ENCODE measurements at regions not wholly inside any gene's neighbourhood (a gene's known extent, or its start where the extent isn't known, plus 50 kb on each side); places are given as distances from the start of the nearest gene placed in this dataset.

DNA sequence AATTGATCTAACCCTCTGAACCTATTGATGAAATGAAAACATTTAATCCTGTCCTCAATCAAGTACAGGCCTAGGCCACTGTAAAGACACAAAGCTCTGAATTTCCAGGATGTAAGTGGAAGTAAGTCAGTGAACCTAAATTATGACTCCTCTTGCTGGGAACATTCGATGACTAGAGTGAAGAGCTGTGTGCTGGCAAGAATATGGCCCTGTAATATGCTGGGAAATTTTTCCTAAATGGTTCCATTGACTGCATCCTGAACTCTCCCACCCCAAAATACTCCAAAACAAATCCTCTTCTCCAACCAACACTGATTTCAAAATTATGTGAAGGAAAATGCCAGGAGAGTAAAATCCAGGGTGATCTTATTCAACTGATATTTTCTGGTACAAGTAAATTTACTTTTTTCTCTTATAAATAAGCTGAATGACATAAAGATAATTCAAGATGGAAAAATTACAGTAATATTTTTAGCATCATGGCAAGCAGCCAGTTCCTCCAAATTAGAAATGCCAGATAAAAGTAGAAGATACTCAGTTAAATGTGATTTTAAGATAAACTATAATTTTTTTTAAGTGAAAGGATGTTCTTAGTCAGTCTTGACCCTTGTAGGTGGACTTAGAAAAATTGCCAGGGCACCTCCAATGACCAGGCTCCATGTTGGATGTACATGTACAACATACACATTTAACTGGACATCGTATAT is 269.4 kb downstream of the PTGER3 start:
- no peak for TF ChIP-seq SPI1 (IDR thresholded peaks at IDR 0.05; ENCODE audit: borderline replicate concordance, insufficient read depth, low read depth, low read length)
- TF ChIP-seq CREB1 (IDR thresholded peaks at IDR 0.05; ENCODE audit: low read depth): no peak
- TF ChIP-seq FOS (IDR thresholded peaks at IDR 0.05; ENCODE audit: borderline replicate concordance, extremely low read depth, insufficient read length): no peak
- TF ChIP-seq NR2C1 (IDR thresholded peaks at IDR 0.05): no peak
- no peak for TF ChIP-seq NFYA (IDR thresholded peaks at IDR 0.05; ENCODE audit: borderline replicate concordance, low read depth, low read length)
- TF ChIP-seq CREM (IDR thresholded peaks at IDR 0.05; ENCODE audit: low read depth): no peak
- TF ChIP-seq MEF2B (IDR thresholded peaks at IDR 0.05; ENCODE audit: partially characterized antibody, poor library complexity, severe bottlenecking): no peak
- no peak for TF ChIP-seq ZBTB4 (CRISPR knock-in tag; IDR thresholded peaks at IDR 0.05)
- TF ChIP-seq SIX5 (IDR thresholded peaks at IDR 0.05; ENCODE audit: low read depth, low read length, severe bottlenecking): no peak
- Histone ChIP-seq H3K4me2 (ENCODE audit: control insufficient read depth, insufficient read depth) (no peak overlapping the region), H3K27ac (ENCODE audit: control insufficient read depth, insufficient read depth) (no peak overlapping the region), H3K36me3 (ENCODE audit: control insufficient read depth in 2 of 2, insufficient read depth in 2 of 2, low read length in 1 of 2) (no peaks in the 10 kb centered on the region), H4K20me1 (ENCODE audit: control insufficient read depth, insufficient read depth) (no peaks in the 10 kb centered on the region), H3K4me1 (ENCODE audit: control insufficient read depth, insufficient read depth, low read length) (no peaks in the 10 kb centered on the region), H3K79me2 (ENCODE audit: control insufficient read depth, insufficient read depth, low read length) (no peaks in the 10 kb centered on the region), H3K27me3 (replicated peaks in 1 of 2; ENCODE audit: control insufficient read depth in 2 of 2, insufficient read depth in 2 of 2, low read length in 1 of 2) (no peaks in the 10 kb centered on the region), H3K9me3 (replicated peaks; ENCODE audit: control insufficient read depth, insufficient read depth, low read length) (no peaks in the 10 kb centered on the region), H2AFZ (ENCODE audit: control insufficient read depth, low read depth, low read length) (no peak overlapping the region), H3K9ac (ENCODE audit: control insufficient read depth, insufficient read depth, low read length) (no peak overlapping the region), H3K4me3 (no peak overlapping the region)
- BruUV-seq (replicated peaks): no TSS peak
- intact Hi-C loops (cut with micrococcal nuclease; ENCODE audit: unreplicated experiment): no loop called here
- 17% methylated on average over 2 of the region's 2 CpGs for WGBS (ENCODE audit: insufficient coverage, insufficient replicate concordance, low lambda C conversion rate, missing lambda C conversion rate)
- ATAC-seq (no peak), FAIRE-seq (no peak), DNase-seq (ENCODE audit: low read depth, low spot score) (no peak)
- ChIA-PET RAD21 (ENCODE audit: unreplicated experiment) (no interaction called here), POLR2A (no interaction called here), CTCF (no interaction called here), SMC1A (ENCODE audit: uncharacterized antibody, unreplicated experiment) (no interaction called here)
- in situ Hi-C loops (cut with MboI): no loop called here

Data from GM12878 (cell line).